NCI-H446 treated with DMSO at 0.1 percent for 48 hours (cell line): ENCODE measurements at regions not wholly inside any gene's neighbourhood (a gene's known extent, or its start where the extent isn't known, plus 50 kb on each side); places are given as distances from the start of the nearest gene placed in this dataset.
"Not testable (repeated sequence)": the region's sequence is repeated elsewhere in the genome, so short reads cannot be mapped to it uniquely, and the experiment has no call there.

Experiments
- DNase-seq: peaks from one replicate; lab custom pipeline; 2025; lab: John Stamatoyannopoulos, UW

DNA sequence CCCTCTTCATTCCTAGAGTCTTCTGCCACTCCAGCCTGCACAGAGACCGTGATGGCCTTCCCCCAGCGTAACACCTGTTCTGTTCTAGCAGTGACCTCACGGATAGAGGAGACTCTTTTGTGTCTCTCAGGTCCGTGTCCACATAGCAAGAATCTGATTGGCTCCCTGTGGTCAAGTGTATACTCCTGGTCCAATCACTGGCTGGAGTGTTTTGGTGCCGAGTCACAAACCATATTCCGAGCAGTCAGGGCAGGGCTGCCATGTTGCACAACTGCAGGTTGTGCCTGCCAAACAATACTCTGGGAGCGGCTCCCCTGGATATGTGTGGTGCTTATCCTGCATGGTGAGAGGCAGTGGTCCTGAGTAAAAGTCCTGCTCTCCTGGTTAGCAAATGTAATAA, 402.4 kb downstream of the KCNRG start:
- DNase-seq: no peak

DNA sequence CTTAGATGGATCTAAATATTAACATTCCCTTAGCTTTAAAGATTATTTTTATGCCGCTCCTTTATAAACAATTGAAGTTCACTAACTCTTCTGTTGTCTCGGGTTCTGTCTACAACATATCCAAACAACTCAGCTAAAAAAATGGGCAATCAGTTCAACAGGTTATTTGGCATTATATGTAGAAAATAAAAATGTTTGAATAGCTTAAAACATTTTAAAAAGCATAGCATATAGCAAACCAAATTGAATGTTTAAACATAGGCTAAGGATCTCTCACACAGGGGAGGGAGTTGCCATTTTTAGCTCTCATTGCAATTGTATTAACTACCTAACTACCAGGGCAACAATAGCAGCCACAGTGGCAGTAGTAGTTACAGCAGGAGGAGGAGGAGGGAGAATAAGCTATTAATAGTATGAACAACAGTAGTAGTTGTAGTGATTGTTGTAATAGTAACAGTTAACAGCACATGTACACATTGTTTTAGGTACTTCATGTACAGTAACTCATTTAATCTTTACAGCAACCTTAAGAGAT, 404.2 kb downstream of the KCNRG start:
- no peak for DNase-seq

DNA sequence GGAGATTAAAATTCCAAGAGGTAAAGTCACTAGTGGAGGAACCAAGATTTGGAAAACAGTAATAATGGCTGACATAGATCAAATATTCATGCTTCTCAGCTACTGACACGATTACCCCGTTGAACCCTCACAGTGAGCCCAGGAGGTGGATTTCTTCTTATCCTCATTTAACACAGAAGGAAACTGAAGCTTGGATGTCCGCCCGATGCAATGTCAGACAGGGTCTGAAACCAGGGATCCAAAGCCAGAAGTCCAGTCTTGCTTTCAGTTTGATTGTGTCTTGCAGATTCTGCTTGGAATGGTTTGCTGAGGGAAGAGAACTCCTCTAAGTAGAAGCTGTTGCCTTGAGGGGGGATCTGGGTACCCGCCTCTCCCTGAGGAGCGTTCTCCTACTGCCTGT, 404.7 kb downstream of the KCNRG start:
- no peak for DNase-seq

DNA sequence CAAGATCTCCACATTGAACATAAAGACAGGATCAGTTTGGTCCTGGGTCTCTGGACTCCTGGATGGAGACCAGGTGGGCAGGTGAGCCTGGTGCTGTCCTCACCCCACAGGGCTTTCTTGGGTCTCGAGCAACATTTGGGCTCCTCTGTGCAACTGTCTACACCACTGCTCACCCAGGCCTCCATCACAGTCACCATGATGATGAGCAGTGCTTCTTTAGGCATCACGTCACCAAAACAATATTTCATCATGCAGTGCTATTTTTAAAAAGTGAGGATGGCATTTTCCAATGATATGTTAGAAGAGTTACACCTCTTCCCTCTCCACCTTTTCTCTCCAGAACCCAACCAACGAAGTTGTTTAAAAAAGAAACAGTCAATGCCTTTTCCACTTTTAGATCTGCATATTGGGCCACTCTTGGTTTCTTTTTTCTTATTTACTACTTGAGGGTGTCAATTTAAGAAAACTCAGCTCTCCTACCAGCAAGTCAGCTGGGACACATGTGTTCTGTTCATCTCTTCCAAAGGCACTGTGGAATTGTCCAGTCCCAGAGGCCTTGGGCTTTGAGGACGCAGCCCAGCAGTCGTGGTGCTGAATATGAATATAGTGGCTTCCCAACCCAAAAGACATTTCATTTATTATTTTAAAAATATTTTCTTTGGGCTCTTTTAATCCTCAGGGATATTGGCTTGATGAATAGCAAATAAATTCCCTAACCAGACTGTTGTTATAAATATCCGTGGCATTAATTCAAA, 405.7 kb downstream of the KCNRG start:
- DNase-seq: no peak

DNA sequence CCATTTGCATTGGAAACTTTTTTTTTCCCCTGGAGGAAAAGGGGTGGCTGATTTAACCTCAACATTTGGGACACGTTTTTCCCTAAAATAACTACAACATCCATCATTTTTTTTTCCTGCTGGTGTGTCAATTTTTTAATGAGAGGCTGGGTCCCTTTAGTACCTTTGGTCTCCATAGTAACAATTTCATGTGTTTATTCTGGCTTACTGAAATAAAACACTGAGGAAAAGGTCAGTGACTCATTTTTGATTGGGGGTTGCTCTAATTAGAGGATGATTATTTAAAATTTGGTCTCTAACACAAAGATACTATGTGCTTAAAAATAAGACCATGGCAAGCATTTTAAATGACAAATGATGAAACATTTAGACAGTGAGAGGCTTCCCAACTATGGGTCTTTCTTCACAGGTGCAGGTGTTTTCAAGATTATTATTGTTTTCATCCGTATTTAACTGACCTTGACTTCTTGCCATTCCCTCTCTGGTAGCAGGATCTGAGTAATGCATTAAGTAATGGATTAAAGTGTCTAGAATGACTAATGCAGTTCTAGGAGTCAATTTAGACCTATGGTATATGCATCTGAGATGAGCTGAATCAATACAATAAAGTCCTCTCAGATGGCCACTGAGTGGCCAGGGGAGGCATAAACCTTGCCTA, 406.4 kb downstream of the KCNRG start:
- DNase-seq: peak; percentile 48

DNA sequence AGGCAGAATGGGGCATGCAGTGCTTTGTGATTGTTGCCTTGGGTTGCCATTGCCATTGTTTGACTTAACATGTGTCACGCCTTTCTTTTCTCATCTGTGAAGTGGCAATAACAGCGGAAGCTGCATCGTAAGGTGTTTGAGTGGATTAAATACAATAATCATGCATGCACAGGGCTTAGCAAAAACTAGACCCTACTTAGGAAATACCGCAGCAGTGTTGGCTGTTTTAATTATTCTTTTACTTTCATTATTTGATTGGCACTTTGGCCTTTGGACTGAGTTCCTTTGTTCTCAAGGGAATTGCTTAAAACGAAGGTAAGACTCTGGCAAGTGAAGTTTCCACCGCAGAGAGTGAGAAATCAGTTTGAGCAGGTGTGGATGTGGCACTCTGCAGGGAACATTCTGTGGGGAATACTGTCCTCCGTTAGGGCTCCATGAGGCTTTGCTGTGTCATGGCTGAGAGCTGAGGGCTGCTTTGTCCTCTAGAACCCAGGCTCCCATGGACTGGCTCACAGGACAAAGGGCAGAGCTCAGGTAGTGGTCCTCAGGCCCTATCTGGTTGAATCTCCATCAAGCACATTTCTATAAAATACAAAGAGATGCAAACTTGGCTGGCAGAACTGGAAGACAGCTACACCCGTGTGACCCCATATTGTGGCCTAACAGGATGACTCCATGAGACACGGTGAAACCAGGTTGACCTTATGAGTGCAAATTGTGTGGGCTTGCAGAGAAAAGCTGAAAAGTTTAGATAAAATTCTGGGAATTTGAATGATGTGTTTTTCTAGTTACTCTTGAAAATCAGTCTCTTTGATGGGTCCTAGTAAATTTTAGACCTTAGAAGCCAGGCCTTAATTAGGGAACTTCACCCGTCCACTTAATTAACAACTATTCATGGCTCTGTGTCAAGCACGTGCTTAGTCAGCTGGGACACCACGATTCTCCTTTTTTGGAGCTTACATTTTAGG, 407.2 kb downstream of the KCNRG start:
- no peak for DNase-seq

DNA sequence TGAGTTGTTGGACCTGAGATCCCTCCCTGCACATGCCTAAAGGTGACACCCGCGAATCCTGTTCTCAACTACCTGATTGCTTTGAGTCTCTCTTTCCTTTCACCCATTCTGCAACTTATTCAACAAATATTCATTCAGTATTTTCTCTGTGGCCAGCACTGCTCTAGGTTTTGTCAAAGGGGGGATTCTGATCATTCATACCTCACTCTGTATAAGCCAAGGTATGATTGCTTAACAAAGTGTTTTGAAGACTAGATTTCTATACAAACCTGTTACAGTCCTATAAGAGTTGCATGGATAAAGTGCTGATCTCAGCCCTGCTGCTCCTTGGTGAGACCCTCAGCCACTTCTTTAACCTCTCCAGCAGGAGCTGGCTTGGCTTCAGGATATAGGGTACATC, 409.7 kb downstream of the KCNRG start:
- DNase-seq: no peak

DNA sequence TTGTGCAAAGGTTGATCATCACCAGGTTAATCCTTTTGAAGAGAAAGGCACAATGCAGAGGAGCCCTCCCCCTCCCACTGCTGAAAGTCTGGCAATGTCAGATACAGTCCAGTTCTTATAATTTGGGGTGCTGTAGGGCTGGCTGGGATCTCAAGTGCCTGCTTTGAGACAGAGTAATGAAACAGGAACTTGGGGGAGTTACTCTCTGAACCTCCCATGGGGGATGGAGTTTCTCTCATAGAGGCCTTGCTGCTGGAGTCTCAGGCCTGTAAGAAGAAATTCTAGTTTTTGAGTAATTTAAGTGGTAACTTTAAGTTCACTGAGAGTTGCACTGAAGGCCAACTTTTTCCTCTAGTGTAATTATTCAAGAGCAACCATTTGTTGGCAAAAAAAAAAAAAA, 410.5 kb downstream of the KCNRG start:
- DNase-seq: no peak

DNA sequence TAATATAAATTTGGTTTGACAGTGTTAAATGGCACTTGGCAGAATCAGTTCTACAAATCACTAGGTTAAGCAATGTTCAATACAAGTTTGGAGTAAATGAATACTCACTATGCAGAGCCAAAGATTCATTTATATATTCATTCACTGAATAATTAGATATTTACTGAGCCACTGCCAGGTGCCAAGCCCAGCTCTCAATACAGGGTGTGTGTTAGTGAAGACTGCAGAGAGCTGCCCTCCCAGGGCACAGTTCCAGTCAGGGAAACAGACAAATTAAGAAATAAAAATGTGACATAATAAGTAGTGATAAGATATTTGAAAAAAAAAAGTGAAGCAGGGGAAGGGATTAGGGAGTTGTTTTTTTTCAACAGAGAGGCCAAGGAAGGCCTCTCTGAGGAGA, 411.7 kb downstream of the KCNRG start:
- DNase-seq: peak; percentile 77

DNA sequence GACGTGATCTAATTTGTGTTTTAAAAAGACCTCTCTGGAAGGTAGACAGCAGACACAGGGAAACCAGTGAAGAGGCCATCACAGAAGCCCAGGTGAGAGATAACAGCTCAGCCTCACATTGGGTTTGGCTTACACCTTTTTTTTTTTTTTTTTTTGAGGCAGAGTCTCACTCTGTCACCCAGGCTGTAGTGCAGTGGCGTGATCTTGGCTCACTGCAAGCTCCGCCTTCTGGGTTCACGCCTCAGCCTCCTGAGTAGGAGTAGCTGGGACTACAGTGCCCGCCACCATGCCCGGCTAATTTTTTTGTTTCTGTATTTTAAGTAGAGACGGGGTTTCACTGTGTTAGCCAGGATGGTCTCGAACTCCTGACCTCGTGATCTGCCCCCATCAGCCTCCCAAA, 412.3 kb downstream of the KCNRG start:
- DNase-seq: not testable (repeated sequence)

DNA sequence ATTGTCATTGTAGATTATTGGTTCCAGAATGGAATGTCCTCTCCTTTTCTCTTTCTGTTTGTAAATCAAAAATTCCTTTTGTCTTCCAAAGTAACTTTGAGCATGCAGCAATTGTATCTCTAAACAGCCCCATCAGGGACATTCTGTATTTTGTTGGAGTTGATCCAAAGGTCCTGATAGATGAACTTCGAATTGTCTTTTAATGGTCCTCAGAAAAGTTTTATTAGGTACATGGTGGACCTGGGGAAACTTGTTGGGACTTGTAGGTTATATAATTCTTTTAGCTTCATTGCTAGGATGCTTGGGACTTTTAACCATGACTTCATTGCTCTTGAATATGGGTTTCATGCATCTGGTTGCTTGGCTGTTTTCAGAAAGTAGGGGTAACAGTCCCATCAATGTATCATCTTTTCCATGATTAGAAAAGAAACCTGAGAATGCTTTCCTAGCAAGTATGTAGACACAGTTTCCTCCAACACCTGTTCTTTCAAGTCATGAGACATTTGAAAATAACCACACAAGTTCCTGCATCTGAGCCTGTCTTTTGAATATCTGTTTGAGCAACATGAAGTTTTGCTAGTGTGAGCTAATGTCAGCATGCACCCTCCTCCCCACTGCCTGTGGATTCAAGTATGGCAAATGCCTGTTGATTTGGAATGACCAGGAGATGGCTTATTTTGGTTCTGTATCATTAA, 413.1 kb downstream of the KCNRG start:
- DNase-seq: no peak

DNA sequence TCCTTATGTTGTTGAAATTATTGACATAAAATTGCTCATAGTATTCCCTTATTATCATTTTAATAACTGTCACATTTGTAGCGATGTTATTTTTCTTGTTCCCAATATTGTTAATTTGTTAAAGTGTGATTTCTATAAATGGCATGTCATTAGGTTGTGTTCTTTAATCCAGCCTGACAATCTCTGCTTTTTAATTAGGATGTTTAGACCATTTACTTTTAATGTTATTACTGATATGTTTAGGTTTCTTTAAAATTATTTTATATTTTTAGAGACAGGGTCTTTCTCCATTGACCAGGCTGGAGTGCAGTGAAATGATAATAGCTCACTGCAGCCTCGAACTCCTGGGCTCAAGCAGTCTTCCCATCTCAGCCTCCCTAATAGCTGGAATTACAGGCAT, 408.5 kb downstream of the DLEU7 start:
- DNase-seq: no peak

DNA sequence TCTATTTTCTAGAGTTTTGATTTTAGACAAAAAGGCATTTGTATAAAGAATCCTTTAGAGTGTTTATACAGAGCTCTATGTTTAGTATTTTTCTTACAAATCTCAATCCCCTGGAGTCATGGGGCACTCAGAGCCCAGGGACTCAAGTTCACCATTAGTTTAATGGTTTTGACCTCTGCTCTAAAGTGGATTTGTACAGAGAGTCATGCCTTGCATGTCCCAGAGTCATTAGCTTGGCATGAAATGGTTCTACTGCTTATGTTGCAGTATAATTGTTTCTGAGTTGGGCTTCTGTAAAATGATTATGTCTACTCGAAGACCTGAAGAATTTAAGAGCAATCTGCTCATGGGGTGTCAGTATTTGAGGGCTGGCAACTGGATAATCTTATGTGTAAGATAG, 406.2 kb downstream of the DLEU7 start:
- DNase-seq: no peak

DNA sequence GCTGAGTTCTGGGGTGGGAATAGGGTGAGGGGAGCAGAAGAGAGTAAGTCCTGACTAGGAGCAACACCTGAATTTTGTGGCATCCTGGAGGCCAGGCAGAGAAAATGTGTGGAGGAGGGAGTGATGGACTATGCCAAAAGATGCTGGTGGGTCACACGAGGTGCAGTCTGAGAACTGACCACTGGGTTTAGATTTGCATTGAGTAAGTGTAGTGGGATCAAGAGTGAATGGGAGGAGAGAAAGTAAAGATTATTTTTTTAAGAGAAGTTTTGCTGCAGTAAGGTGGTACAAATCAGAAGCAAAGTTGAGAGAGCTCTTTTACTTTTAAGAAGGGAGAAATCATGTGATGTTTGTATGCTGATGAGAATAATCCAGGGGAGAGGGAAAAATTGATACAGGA, 405.1 kb downstream of the DLEU7 start:
- DNase-seq: no peak

DNA sequence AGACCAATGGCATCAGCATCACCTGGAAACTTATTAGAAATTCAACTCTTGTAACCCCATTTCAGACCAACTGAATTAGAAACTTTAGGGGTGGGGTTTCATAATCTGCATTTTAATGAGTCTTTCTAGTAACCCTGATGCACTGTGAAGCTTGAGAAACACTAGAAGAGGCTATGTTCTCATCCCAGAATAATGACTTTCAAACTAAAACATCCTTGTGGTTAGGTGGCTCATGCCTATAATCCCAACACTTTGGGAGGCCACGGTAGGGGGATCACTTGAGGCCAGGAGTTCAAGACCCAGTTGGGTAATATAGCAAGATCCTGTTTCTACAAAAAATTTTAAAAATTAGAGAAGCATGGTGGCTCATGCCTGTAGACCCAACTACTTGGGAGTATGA, 402.4 kb downstream of the DLEU7 start:
- DNase-seq: no peak

DNA sequence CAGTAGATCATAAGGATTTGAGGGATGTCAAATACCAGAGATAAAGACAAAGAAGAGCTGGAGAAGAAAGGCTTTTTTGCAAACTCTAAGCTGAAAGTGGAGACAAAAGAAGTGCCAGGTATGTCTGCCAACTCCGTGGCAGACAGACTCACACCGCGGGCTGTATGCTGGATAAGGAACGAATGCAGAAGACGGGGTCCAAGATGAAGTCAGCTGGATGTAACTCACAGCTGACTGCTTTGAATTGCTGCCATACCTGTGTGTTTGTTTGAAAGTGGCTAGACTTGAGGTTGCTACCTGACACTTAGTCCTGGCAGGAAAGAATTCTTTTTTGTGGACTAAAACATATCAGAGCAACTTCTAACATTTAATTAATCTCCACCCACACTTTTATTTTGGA, 398.8 kb downstream of the DLEU7 start:
- DNase-seq: no peak

DNA sequence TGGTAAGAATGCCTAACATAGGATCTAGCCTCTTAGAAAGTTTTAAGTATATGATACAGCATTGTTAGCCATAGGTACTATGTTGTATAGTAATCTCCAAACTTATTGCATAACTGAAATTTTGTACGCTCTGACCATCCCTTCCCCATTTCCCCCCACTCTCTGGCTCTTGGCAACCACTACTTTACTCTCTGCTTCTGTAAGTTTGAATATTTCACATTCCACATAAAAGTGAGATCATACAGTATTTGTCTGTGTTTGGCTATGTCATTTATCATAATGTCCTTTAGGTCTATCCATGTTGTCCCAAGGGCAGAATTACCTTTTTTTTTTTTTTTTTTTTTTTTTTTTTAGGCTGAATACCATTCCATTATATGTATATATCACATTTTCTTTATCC, 396.9 kb downstream of the DLEU7 start:
- no peak for DNase-seq

DNA sequence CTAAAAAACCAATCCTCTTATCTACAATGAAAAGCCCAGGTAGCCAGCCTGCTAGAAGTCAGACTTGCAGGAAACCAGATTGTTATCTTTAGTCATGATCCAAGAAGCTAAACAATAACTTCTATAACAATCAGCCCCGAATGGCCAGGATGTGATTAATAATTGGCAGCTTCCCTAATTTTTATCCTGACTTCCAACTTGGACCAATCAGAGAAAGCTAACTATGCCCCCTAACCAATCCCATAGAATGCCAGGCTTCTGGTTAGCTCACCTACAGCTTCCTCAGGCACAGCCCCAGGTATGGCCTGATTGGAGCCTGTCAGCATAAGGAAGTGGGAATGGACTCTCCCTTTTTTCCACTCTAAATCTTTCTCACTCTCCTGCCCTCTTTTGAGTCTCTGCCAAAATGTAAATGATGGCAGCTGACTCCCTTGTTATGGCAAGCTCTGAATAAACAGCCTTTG, 394.9 kb downstream of the DLEU7 start:
- DNase-seq: peak; percentile 19

DNA sequence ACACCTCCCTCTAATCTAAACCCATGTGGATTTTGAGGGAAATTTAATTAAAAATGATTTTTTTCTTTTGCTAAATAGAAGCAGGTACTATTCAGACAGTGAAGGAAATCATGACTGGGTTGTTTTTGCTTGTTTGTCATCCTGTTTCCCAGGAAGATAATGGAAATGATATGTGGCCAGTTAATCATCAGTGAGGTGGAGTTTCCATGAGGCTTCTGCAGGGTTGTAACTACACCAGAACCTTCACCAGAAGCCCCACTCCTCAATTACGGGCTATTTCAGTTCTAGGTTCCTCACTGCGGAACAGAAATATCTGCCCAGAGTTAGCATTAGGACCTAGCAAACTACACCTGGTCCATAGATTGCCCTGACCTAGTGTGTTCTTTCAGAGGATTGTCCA, 394.0 kb downstream of the DLEU7 start:
- no peak for DNase-seq

DNA sequence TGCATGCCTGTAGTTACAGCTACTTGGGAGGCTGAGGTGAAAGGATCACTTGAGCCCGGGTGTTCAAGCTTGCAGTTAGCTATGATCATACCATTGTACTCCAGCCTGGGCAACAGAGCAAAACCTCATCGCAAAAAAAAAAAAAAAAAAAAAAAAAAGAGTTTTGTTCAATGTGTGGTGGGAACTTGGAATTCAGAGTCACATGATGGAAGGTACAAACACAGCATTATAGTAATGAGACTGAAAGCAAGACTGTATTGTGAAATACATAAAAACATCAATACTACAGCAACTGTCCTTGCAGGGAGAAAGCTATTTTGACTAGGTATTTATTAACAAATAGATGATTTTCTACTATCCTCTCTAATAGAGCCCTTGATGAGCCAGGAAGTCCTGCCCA, 393.2 kb downstream of the DLEU7 start:
- no peak for DNase-seq

DNA sequence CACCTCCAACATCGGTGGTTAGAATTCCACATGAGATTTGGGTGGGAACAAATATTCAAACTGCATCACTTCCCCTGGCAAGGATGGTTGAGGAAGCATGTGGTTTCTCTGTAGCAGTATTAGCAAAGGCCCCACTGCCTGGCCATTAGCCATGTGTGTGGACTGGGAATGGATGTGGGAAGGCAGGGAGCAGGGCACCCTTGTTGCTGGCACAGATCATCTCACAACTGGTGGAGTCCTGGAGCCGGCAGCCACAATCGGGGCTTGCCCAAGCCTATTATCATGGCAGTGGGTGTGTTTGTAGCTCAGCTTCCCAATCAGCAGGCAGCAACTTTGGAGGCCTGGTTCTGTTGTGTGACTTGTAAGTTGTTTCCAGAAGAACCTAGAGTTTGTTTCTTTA, 391.9 kb downstream of the DLEU7 start:
- peak; percentile 38 for DNase-seq

DNA sequence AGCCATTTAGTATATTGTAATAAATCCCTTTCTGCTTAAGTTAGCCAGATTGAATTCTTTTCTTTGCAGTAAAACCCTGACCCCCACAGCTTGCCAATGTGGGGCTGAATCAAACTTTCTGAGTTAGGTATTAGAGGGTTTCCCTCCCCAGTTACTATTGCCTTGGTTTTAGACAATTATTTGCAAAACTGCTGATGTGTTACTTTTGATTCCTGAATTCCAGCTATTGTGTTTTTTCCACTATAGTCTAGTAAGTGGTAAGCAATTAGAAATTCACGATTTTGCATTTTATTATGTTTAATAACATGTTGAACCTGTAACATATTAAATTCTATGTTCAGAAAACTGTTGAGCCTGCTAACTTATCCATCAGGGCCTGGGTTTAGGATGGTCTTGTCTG, 391.5 kb downstream of the DLEU7 start:
- DNase-seq: no peak
